Neural crest cell (in vitro differentiated cells): ENCODE measurements at regions not wholly inside any gene's neighbourhood (a gene's known extent, or its start where the extent isn't known, plus 50 kb on each side); places are given as distances from the start of the nearest gene placed in this dataset.

Experiments
- DNase-seq: peaks from one replicate; pipeline ENCODE4 v3.0.0; 2021; ENCODE audit warnings: low read depth, mixed read lengths, low spot score
- H3K27ac Mint-ChIP-seq: one replicate; pipeline ENCODE4 v1.8.0; 2021; ENCODE audit warnings: mild to moderate bottlenecking, mixed read lengths; ENCODE audit not compliant: unreplicated experiment
- H3K27me3 Mint-ChIP-seq: 2 replicates; pipeline ENCODE4 v1.8.0; 2021; ENCODE audit warnings: low read depth, mild to moderate bottlenecking, mixed read lengths
- H3K36me3 Mint-ChIP-seq: 2 replicates; pipeline ENCODE4 v1.8.0; 2021; ENCODE audit warnings: low read depth, mild to moderate bottlenecking, mixed read lengths
- H3K4me1 Mint-ChIP-seq: 2 replicates; pipeline ENCODE4 v1.8.0; 2021; ENCODE audit warnings: mixed read lengths
- H3K4me3 Mint-ChIP-seq: one replicate; pipeline ENCODE4 v1.8.0; 2021; ENCODE audit warnings: mild to moderate bottlenecking, mixed read lengths
- H3K9me3 Mint-ChIP-seq: 2 replicates; pipeline ENCODE4 v1.8.0; 2021; ENCODE audit warnings: mixed read lengths
- CTCF ChIP-seq: fragments of 200-600 bp; sonication (generic); conservative IDR thresholded peaks from 2 replicates; pipeline ENCODE4 v1.5.0; 2021; ENCODE audit warnings: antibody characterized with exemption, mild to moderate bottlenecking

DNA sequence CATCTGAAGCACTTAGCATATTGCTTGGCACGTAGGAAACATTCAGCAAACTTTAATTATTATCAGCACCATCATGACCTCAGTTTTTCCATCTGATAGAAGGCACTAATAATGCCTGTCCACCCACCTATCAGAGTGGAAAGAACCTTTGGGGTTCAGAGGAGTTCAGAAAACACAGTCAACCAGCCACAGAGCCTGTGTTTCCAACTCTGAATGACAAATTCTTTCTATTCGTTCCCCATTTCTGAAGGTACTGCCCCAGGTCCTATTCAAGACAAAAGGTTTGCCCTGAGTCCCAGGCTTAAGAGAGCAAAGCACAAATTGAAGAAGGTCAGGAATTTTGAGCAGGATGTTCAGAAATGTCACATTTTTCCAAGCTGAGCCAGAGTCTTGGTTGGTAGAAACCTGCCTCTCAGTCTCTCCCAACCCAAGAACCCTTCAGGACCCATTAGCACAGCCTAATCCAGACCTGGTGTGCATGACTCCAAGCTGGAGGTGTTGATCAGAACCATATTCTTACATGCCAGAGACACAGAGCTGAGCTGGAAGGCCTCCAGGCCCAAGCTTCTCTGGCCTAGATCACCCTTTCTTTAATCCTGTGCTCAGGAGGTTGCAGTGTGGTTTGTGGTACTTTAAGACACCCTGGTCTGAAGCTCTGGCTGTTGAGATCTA is 114.4 kb downstream of the TBX5 start:
- H3K9me3 Mint-ChIP-seq, result no peaks in the 10 kb centered on the region
- no peak overlapping the region for H3K27ac Mint-ChIP-seq
- H3K27me3 Mint-ChIP-seq, result peaks cover 52% of the 10 kb centered on the region
- no peak for TF ChIP-seq CTCF
- H3K36me3 Mint-ChIP-seq, result no peaks in the 10 kb centered on the region
- no peak overlapping the region for H3K4me3 Mint-ChIP-seq
- H3K4me1 Mint-ChIP-seq, result no peaks in the 10 kb centered on the region
- no peak for DNase-seq

DNA sequence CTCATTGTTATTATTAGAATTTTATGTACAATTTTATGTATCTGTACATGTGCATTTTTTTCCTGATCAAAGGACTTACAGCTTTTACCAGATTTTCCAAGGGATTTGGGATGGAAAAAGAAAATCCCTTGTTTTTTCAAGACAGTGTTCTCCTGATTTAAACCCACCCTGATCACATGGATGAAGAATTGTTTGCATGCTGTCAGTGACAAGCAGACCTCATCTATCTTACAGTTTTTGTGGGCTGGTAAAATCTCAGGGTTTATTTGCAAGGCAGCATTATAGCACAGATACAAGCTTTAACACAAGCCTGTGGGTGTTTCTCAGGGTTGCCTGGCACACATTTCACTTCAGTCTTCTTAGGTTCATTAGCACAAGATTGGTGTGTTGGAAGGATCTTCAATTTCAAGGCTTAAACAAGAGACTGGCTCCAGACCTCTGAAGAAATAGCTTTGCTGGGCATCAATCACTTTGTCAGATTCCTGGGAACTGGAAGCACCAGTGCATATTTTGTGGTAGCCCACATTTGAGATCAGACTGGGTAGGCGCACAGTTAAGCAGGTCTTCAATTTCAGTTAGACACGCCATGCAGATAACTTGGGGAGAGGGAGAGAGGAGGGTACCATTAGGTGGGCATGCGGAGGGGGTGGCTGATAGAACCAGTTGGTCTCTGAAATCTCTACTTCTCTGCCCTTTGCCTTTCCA is 118.0 kb downstream of the TBX5 start:
- Mint-ChIP-seq H3K4me1 (no peaks in the 10 kb centered on the region), H3K27ac (no peak overlapping the region), H3K4me3 (no peak overlapping the region), H3K27me3 (peaks cover 61% of the 10 kb centered on the region), H3K36me3 (no peaks in the 10 kb centered on the region), H3K9me3 (no peaks in the 10 kb centered on the region)
- no peak for DNase-seq
- no peak for TF ChIP-seq CTCF

DNA sequence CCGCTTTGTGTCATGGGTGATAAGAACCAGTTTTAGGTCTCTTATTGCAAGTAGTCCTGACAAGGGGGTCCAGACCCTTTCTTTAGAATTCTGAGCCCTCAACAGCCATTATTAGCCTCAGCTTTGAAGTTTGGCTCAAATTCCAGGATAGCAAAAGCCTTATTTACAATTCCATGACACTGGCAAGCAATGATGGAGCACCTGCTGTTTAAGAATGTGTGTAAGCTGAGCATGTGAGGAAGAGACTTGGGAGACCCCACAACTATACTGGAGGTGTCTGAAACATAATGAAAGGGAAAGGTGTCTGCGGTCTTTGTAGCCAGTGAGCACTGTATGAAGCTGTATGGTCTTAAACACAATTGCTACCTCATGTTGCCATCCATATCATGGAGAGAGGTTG is 119.8 kb downstream of the TBX5 start:
- Mint-ChIP-seq H3K4me3 (no peak overlapping the region), H3K27ac (no peak overlapping the region), H3K36me3 (no peaks in the 10 kb centered on the region), H3K27me3 (peaks cover 56% of the 10 kb centered on the region), H3K9me3 (no peaks in the 10 kb centered on the region), H3K4me1 (no peaks in the 10 kb centered on the region)
- no peak for DNase-seq
- no peak for TF ChIP-seq CTCF

- no peaks in the 10 kb centered on the region for H3K9me3 Mint-ChIP-seq
- H3K4me1 Mint-ChIP-seq, result no peaks in the 10 kb centered on the region
- no peak for TF ChIP-seq CTCF
- no peak for DNase-seq
- no peak overlapping the region for H3K27ac Mint-ChIP-seq
- H3K4me3 Mint-ChIP-seq, result no peak overlapping the region
- H3K27me3 Mint-ChIP-seq, result peaks cover 55% of the 10 kb centered on the region
- H3K36me3 Mint-ChIP-seq, result no peaks in the 10 kb centered on the region
Observed at GRCh38 chr12:114285554-114285953, 120.4 kb downstream of the TBX5 start.

GRCh38 chr12:114284041-114284440 is 121.9 kb downstream of the TBX5 start:
- no peak for DNase-seq
- H3K27ac Mint-ChIP-seq, result no peak overlapping the region

More at GRCh38 chr12:114284041-114284440, 121.9 kb downstream of the TBX5 start:
- Mint-ChIP-seq H3K9me3 (no peaks in the 10 kb centered on the region), H3K4me1 (no peaks in the 10 kb centered on the region), H3K4me3 (no peak overlapping the region), H3K36me3 (no peaks in the 10 kb centered on the region), H3K27me3 (peaks cover 56% of the 10 kb centered on the region)
- no peak for TF ChIP-seq CTCF
